PC-9 (cell line): ENCODE measurements at regions not wholly inside any gene's neighbourhood (a gene's known extent, or its start where the extent isn't known, plus 50 kb on each side); places are given as distances from the start of the nearest gene placed in this dataset.

Experiments
- CTCF ChIP-seq: fragments of 200-600 bp; sonication (generic); conservative IDR thresholded peaks from 2 replicates; pipeline ENCODE4 v1.6.1; 2017; ENCODE audit warnings: mixed run types, antibody characterized with exemption, mild to moderate bottlenecking, moderate library complexity
- EZH2 ChIP-seq: fragments of 200-600 bp; sonication (generic); IDR thresholded peaks from 2 replicates; pipeline ENCODE4 v1.8.0; 2017; ENCODE audit warnings: antibody characterized with exemption, low read depth

GRCh38 chr22:48052621-48052890 is 1290.1 kb downstream of the TBC1D22A start:
- no peak for TF ChIP-seq CTCF
- no peak for TF ChIP-seq EZH2
